NCI-H460 (cell line): ENCODE measurements at regions not wholly inside any gene's neighbourhood (a gene's known extent, or its start where the extent isn't known, plus 50 kb on each side); places are given as distances from the start of the nearest gene placed in this dataset.

ENCODE experiments used
- DNase-seq: peaks from one replicate; pipeline ENCODE4 v3.0.0-alpha.2; 2016; ENCODE audit warnings: low read depth; ENCODE audit errors: extremely low read depth

- DNase-seq = no peak
Observed at GRCh38 chr1:87714278-87714677, 385.6 kb downstream of the LMO4 start.

- DNase-seq = no peak
Observed at GRCh38 chr1:87715052-87715451, 386.4 kb downstream of the LMO4 start.

GRCh38 chr1:87715471-87715870 is 386.8 kb downstream of the LMO4 start:
- no peak for DNase-seq

DNA sequence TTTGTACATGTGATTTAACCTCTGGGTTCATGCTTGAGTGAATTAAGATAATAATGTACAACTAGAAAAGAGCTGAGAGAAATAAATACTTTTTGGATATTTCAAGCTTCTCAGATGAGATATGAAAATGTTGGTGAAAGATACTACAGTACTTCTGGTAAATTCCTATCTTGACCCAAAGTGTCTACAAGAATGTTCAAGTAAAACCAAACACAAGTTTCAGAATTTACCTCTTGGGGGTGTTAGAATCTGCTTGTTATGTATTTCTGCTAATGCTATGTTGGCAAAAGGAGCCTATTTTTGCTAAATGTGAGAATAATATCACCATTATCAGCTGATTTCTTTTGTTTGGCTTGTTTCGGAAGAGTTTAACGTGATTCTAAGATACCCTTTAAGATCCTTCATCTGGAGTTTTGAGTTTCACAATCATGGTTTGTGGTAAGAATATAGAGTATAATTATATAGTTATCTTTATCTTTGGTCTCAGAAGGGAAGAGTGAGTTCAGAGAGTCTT is 388.5 kb downstream of the LMO4 start:
- no peak for DNase-seq

GRCh38 chr1:87718241-87718950 is 389.7 kb downstream of the LMO4 start:
- DNase-seq = no peak

GRCh38 chr1:87719658-87720057 is 391.0 kb downstream of the LMO4 start:
- no peak for DNase-seq

DNA sequence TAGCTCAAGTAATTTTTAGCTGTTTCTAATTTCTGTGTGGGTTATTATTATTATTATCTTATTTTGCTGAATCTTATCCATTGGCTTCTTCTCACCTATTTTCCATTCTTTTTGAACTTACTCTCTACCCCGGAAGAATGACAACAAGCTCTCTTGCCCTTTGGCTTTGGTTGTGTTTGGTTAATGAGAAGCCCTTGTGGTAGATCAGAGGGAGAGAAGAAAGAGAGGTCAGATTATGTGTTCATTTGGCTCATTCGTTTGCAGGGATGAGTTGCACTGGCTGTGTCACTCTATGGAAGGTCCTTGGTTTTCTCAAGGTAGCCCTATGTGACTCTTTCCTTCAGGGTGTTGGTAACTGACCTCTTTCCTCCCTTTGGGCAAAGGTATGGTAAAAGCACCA is 391.9 kb downstream of the LMO4 start:
- no peak for DNase-seq

GRCh38 chr1:87723193-87723592 is 394.5 kb downstream of the LMO4 start:
- no peak for DNase-seq

GRCh38 chr1:87728169-87728568 is 399.5 kb downstream of the LMO4 start:
- no peak for DNase-seq

GRCh38 chr1:87730274-87731216 is 401.9 kb downstream of the LMO4 start:
- DNase-seq = no peak

GRCh38 chr1:87733386-87733785 is 404.7 kb downstream of the LMO4 start:
- DNase-seq = no peak

- no peak for DNase-seq
Observed at GRCh38 chr1:87735750-87736149, 407.1 kb downstream of the LMO4 start.

GRCh38 chr1:87739141-87739540 is 410.5 kb downstream of the LMO4 start:
- DNase-seq = no peak

- no peak for DNase-seq
Observed at GRCh38 chr1:87739704-87740103, 411.0 kb downstream of the LMO4 start.

- no peak for DNase-seq
Observed at GRCh38 chr1:87743256-87743655, 414.6 kb downstream of the LMO4 start.

DNA sequence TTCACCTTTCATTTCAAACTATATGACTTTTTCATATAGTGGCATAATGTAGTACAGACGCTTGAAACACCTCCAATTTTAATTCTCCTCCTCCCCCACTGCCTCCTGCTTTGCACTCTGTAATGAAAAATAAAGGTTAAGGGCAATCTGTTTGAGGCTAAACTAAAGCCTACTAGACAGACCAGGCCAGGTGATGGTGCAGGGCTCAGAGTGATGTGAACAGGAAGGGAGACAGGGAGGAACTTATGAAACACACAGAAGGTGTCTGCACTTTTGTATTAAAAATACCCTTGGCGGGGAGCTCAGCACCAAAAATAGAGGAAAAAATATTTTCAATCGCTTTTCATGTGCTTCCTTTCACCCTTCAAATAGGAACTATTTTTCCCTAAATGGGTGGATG is 415.4 kb downstream of the LMO4 start:
- no peak for DNase-seq

DNA sequence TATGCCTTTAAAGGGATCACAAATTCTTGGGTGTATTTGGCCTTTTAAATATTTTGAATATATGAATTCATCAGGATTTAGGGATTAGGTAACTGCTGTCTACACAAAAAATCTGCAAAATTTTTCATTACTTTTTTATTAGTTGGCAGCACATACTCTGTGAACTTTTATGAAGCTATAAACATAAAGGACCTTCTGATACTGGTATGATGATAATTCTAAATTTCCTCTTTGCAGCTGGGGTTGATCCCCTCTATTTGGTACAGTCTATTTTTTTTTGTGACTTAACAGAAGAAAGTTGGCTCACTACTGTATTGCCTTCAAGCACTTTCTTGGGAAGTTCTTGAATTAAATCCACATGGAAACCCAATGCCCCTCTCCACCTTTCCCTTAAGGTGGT is 416.1 kb downstream of the LMO4 start:
- DNase-seq = no peak

DNA sequence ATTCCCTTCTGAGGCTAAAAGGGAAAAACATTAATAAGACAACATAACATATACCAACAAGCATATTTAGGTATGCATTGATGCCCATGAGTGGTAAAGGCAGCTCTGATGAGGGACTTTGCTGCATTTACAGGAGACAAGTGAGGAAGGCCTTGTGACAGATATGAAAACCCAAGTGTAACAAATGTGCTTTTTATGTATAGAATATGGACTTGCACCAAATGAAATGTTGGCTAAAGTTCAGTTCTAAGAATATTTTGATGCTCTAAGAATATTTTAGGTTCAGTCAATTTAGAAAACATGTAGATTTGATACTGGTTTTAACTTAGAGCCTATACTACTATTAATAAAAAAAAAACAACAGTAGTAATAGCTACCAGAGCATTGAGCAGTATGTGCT is 424.7 kb downstream of the LMO4 start:
- DNase-seq = no peak

DNA sequence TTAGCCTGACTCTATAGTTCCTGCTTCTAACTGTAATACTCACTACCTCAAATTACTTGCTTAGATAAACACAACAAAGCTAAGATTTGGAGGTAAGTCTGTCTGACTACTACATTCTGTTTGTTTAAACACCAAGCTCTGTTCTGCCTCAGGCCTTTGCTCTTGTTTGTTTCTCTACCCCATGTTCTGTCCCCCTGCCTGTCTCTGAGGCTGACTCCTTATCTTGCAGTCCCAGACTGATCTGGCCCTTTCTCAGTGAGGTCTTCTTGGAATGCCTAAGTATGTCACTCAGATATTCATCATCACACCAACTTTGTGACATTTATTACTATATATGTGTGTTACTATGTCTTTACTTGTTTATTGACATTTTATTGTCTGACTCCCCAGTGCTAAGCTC is 425.5 kb downstream of the LMO4 start:
- DNase-seq = no peak

DNA sequence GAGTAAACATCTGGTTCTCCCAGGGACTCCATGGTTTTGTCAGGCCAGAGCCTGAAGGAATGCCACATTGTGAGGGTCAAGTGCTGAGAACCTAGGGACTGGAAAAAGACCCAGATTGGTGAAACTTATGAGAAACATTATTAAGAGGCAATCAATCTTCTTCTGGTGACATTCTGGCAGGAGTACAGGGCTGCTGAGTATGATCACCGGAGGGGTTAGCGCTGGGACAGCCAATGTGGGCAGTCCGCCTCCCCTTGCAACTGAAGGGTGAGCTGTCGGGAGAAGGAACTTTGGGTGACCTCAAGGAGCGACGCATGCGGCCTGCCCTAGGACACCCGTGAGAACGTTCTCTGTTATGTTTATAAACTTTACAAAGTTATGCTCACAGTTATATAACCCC is 429.0 kb downstream of the LMO4 start:
- DNase-seq = no peak

DNA sequence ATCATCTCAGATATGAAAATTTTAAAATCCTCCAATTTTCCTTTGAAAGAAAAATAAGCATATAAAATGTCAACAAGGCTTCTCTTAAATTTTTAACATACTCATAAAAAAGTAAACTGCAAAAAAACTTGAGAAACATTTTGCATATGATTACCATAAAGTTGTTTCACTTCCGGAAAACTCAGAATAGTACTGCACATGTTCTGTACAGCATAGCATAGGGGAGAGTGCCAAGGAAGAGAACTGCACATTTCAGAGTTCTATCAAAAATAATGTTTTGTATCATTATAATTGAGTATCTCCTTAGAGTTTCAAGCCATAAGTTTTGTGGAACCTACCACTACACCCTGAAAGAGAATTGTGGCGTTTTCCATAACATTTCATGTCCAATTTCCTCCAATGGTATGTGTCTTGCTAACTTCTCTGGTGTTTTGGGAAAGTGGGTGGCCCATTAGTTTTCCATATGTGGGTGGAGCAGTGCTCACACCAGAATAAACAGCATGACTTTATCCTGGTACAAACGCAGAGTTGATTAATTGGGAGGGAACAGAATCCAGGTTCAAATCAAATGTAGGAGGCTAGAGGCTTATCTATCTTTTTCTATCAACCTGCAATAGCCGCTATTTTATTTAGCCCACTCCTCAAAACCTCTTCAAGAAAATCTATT is 430.9 kb downstream of the LMO4 start:
- DNase-seq = no peak
